NT2/D1 (cell line): ENCODE measurements at regions not wholly inside any gene's neighbourhood (a gene's known extent, or its start where the extent isn't known, plus 50 kb on each side); places are given as distances from the start of the nearest gene placed in this dataset.

Experiments used
- SUZ12 ChIP-seq: IDR thresholded peaks from 2 replicates; pipeline ENCODE4 v1.6.1; 2011; ENCODE audit not compliant: insufficient read length, insufficient read depth; ENCODE audit errors: extremely low read depth
- YY1 ChIP-seq: IDR thresholded peaks from 2 replicates; pipeline ENCODE4 v1.6.1; 2011; ENCODE audit not compliant: insufficient read length, insufficient read depth
- ZNF274 ChIP-seq: IDR thresholded peaks from 2 replicates; pipeline ENCODE4 v1.6.1; 2011; ENCODE audit warnings: mild to moderate bottlenecking, low read depth, low read length

DNA sequence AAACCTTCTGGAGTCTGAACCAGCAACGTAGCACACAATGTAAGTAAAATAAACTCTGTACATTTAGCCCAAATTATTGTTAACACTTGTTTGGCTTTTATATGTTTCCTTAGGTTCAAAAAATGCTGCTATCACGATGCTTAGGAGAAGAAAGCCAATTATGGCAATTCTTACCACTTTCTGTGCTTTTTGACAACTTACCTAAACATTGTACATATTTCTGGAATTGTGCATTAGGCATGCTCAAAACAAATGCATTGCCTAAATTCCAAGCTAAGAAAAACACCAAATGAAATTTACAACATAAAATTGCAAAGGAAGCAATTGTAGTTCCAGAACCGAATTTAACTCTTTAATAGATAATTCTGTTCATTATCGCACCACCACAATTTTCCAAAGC, 585.6 kb upstream of the DSEL start:
- TF ChIP-seq SUZ12 (no peak), YY1 (no peak), ZNF274 (no peak)
